ENCODE measurements at regions not wholly inside any gene's neighbourhood (a gene's known extent, or its start where the extent isn't known, plus 50 kb on each side); places are given as distances from the start of the nearest gene placed in this dataset.
"Not testable (repeated sequence)": the region's sequence is repeated elsewhere in the genome, so short reads cannot be mapped to it uniquely, and the experiment has no call there.

DNA sequence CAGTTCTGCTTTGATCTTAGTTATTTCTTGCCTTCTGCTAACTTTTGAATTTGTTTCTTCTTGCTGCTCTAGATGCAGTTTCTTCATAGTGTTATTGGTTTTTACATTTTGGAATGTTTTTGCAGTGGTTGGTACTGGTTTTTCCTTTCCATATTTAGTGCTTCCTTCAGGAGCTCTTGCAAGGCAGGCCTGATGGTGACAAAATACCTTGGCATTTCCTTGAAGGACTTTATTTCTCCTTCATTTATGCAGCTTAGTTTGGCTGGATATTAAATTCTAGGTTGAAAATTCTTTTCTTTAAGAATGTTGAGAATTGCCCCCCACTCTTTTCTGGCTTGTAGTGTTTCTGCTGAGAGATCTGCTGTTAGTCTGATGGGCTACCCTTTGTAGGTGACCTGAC, 1654.7 kb upstream of the SEL1L start:
- TF ChIP-seq POLR2AphosphoS5 (IDR thresholded peaks at IDR 0.05; ENCODE audit: borderline replicate concordance, low read depth, low read length); EZH2 (IDR thresholded peaks at IDR 0.05); FOXP2 (optimal IDR thresholded peaks at IDR 0.05; ENCODE audit: control extremely low read depth, extremely low read length, insufficient read depth): not testable (repeated sequence)
